GM23338 (cell line): ENCODE measurements at regions not wholly inside any gene's neighbourhood (a gene's known extent, or its start where the extent isn't known, plus 50 kb on each side); places are given as distances from the start of the nearest gene placed in this dataset.

Source experiments
- ATAC-seq: fragments of 200-7000 bp; cut with Tn5 transposase; 3 replicates; pipeline ENCODE4 v1.9.1; 2020
- DNase-seq: peaks from one replicate; pipeline ENCODE4 v3.0.0-alpha.2; 2015; ENCODE audit warnings: low spot score
- H2AFZ ChIP-seq: fragments of 200-600 bp; sonication (generic); 2 replicates; pipeline ENCODE4 v1.8.0; 2016; ENCODE audit warnings: antibody characterized with exemption, mild to moderate bottlenecking, moderate library complexity
- H3F3A ChIP-seq: fragments of 200-600 bp; sonication (generic); replicated peaks from 2 replicates; pipeline ENCODE4 v1.8.0; 2017; ENCODE audit warnings: antibody characterized with exemption, mixed run types, low read depth
- H3K27ac ChIP-seq: fragments of 200-600 bp; sonication (generic); 2 replicates; pipeline ENCODE4 v1.6.1; 2016; ENCODE audit warnings: low read depth
- H3K27me3 ChIP-seq: fragments of 200-600 bp; sonication (generic); 2 replicates; pipeline ENCODE4 v1.8.0; 2016; ENCODE audit warnings: mild to moderate bottlenecking, mixed run types, moderate library complexity; ENCODE audit not compliant: insufficient read depth
- H3K36me3 ChIP-seq: fragments of 200-600 bp; sonication (generic); 2 replicates; pipeline ENCODE4 v1.8.0; 2016; ENCODE audit warnings: mild to moderate bottlenecking; ENCODE audit not compliant: insufficient read depth
- H3K4me1 ChIP-seq: fragments of 200-600 bp; sonication (generic); 2 replicates; pipeline ENCODE4 v1.8.0; 2016; ENCODE audit warnings: mild to moderate bottlenecking, moderate library complexity; ENCODE audit not compliant: insufficient read depth
- H3K4me2 ChIP-seq: fragments of 200-600 bp; sonication (generic); 2 replicates; pipeline ENCODE4 v1.7.1; 2017; ENCODE audit warnings: mixed run types
- H3K4me3 ChIP-seq: fragments of 200-600 bp; sonication (generic); 2 replicates; pipeline ENCODE4 v1.6.1; 2016; ENCODE audit warnings: mixed run types
- H3K79me2 ChIP-seq: fragments of 200-600 bp; sonication (generic); replicated peaks from 2 replicates; pipeline ENCODE4 v1.8.0; 2017; ENCODE audit warnings: mild to moderate bottlenecking; ENCODE audit not compliant: insufficient read depth
- H3K9me2 ChIP-seq: fragments of 200-600 bp; sonication (generic); 2 replicates; pipeline ENCODE4 v1.8.0; 2017; ENCODE audit not compliant: insufficient read depth
- H4K20me1 ChIP-seq: fragments of 200-600 bp; sonication (generic); replicated peaks from 2 replicates; pipeline ENCODE4 v1.8.0; 2017; ENCODE audit warnings: mild to moderate bottlenecking; ENCODE audit not compliant: insufficient read depth
- H3K27ac Mint-ChIP-seq: 2 replicates; pipeline ENCODE4 v1.8.0; 2020; ENCODE audit warnings: inconsistent platforms, mild to moderate bottlenecking, moderate library complexity, mixed read lengths
- H3K27me3 Mint-ChIP-seq: 3 replicates; pipeline ENCODE4 v1.8.0; 2022; ENCODE audit warnings: low read depth, mild to moderate bottlenecking, moderate library complexity, mixed read lengths, inconsistent platforms; ENCODE audit not compliant: insufficient read depth, poor library complexity
- H3K36me3 Mint-ChIP-seq: 3 replicates; pipeline ENCODE4 v1.8.0; 2021; ENCODE audit warnings: low read depth, mild to moderate bottlenecking, inconsistent platforms, moderate library complexity, mixed read lengths
- H3K4me1 Mint-ChIP-seq: 3 replicates; pipeline ENCODE4 v1.8.0; 2020; ENCODE audit warnings: mild to moderate bottlenecking, inconsistent platforms, mixed read lengths
- H3K4me3 Mint-ChIP-seq: 3 replicates; pipeline ENCODE4 v1.8.0; 2021; ENCODE audit warnings: moderate library complexity, mild to moderate bottlenecking, inconsistent platforms, mixed read lengths
- H3K9me3 Mint-ChIP-seq: 3 replicates; pipeline ENCODE4 v1.8.0; 2020; ENCODE audit warnings: moderate library complexity, mild to moderate bottlenecking, inconsistent platforms, mixed read lengths
- CREB1 ChIP-seq: fragments of 250-450 bp; sonication (Bioruptor Pico); IDR thresholded peaks from 2 replicates; pipeline ENCODE4 v1.5.0; 2020; ENCODE audit warnings: low read depth, mild to moderate bottlenecking, moderate library complexity
- CTCF ChIP-seq, 2 experiments: fragments of 200-600 bp in 1 of 2; sonication (generic) in 1 of 2; conservative IDR thresholded peaks; 2 replicates each; pipeline versions ENCODE4 v1.5.1 to v1.6.1; 2016 to 2017; ENCODE audit warnings: antibody characterized with exemption in 2 of 2, low read depth in 2 of 2, mild to moderate bottlenecking in 2 of 2, moderate library complexity in 1 of 2
- EZH2 ChIP-seq: fragments of 200-600 bp; sonication (generic); IDR thresholded peaks from one replicate; pipeline ENCODE4 v1.8.0; 2017; ENCODE audit warnings: antibody characterized with exemption, mild to moderate bottlenecking, low read depth; ENCODE audit not compliant: unreplicated experiment
- EZH2phosphoT487 ChIP-seq: fragments of 200-600 bp; sonication (generic); IDR thresholded peaks from one replicate; pipeline ENCODE4 v1.8.1; 2018; ENCODE audit warnings: antibody characterized with exemption; ENCODE audit not compliant: unreplicated experiment
- JUNB ChIP-seq: IDR thresholded peaks from one replicate; pipeline ENCODE4 v1.6.1; 2016; ENCODE audit warnings: antibody characterized with exemption; ENCODE audit not compliant: unreplicated experiment
- NANOG ChIP-seq: IDR thresholded peaks from 2 replicates; pipeline ENCODE4 v1.6.1; 2016; ENCODE audit warnings: antibody characterized with exemption, borderline replicate concordance
- POLR2AphosphoS5 ChIP-seq: IDR thresholded peaks from 2 replicates; pipeline ENCODE4 v1.6.1; 2016; ENCODE audit warnings: antibody characterized with exemption, low read depth
- REST ChIP-seq: IDR thresholded peaks from one replicate; pipeline ENCODE4 v1.6.1; 2018; ENCODE audit warnings: antibody characterized with exemption; ENCODE audit not compliant: unreplicated experiment
- STAT1 ChIP-seq: IDR thresholded peaks from one replicate; pipeline ENCODE4 v1.6.1; 2016; ENCODE audit warnings: antibody characterized with exemption; ENCODE audit not compliant: unreplicated experiment
- ZNF114 ChIP-seq: fragments of 250-450 bp; sonication (Bioruptor Pico); IDR thresholded peaks from 2 replicates; pipeline ENCODE4 v1.5.0; 2020; ENCODE audit warnings: mild to moderate bottlenecking, moderate library complexity
- ZNF331 ChIP-seq: fragments of 250-450 bp; sonication (Bioruptor Pico); IDR thresholded peaks from 2 replicates; pipeline ENCODE4 v1.5.0; 2020; ENCODE audit warnings: low read depth, mild to moderate bottlenecking, moderate library complexity
- ZNF462 ChIP-seq: fragments of 250-450 bp; sonication (Bioruptor Pico); IDR thresholded peaks from 2 replicates; pipeline ENCODE4 v1.5.0; 2020; ENCODE audit warnings: mild to moderate bottlenecking, moderate library complexity
- TF ChIP-seq, protein P1 (sequence below): IDR thresholded peaks from 2 replicates; pipeline ENCODE4 v1.6.1; 2016; ENCODE audit warnings: antibody characterized with exemption

DNA sequence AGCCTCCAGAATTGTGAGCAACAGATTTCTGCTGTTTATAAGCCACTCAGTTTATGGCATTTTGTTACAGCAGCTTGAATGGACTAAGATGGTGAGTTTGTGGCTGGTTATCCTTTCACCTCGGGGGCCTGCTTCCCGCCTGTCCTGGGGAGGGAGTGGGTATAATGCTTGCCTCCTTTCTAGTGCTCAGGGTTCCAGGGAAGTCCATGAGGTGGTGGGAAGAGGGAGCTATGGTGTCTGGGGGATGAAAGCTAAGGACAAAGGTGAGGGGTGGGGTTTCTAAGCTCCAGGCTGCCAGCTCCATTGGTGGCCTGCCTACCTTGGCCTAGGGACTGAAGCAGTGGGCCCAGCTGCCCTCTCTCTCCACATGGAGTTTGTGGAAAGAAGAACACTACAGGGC is 50.2 kb upstream of the SDK2 start:
- H3K27ac Mint-ChIP-seq: no peak overlapping the region

More for the DNA sequence above, 50.2 kb upstream of the SDK2 start:
- Histone ChIP-seq H3K27ac (no peak overlapping the region), H3K36me3 (no peaks in the 10 kb centered on the region), H3K27me3 (no peaks in the 10 kb centered on the region), H3K79me2 (no peaks in the 10 kb centered on the region), H3K4me3 (no peak overlapping the region), H3K4me2 (no peak overlapping the region), H3K4me1 (peaks cover 15% of the 10 kb centered on the region), H4K20me1 (no peaks in the 10 kb centered on the region), H2AFZ (no peak overlapping the region), H3K9me2 (no peaks in the 10 kb centered on the region; the same call in 1 of the 2 replicates), H3F3A (peaks cover 9% of the 10 kb centered on the region; the same call in 1 of the 2 replicates)
- Mint-ChIP-seq H3K9me3 (peaks cover 9% of the 10 kb centered on the region), H3K27me3 (peaks cover 16% of the 10 kb centered on the region), H3K4me3 (no peak overlapping the region), H3K36me3 (no peaks in the 10 kb centered on the region), H3K4me1 (peaks cover 27% of the 10 kb centered on the region)
- TF ChIP-seq ZNF462: no peak
- no peak for TF ChIP-seq NANOG
- TF ChIP-seq EZH2phosphoT487: no peak
- TF ChIP-seq ZNF114 (CRISPR knock-in tag): no peak
- TF ChIP-seq CTCF (conservative IDR thresholded peaks at IDR 0.05; ENCODE audit: low read depth in 2 of 2): no peak
- TF ChIP-seq POLR2AphosphoS5: no peak
- no peak for TF ChIP-seq JUNB
- TF ChIP-seq, protein P1, sequence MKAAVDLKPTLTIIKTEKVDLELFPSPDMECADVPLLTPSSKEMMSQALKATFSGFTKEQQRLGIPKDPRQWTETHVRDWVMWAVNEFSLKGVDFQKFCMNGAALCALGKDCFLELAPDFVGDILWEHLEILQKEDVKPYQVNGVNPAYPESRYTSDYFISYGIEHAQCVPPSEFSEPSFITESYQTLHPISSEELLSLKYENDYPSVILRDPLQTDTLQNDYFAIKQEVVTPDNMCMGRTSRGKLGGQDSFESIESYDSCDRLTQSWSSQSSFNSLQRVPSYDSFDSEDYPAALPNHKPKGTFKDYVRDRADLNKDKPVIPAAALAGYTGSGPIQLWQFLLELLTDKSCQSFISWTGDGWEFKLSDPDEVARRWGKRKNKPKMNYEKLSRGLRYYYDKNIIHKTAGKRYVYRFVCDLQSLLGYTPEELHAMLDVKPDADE: no peak
- no peak for TF ChIP-seq STAT1
- no peak for TF ChIP-seq REST
- no peak for TF ChIP-seq ZNF331 (CRISPR knock-in tag)
- no peak for TF ChIP-seq CREB1 (CRISPR knock-in tag)
- TF ChIP-seq EZH2: no peak
- ATAC-seq: no peak
- no peak for DNase-seq
